ENCODE measurements at regions not wholly inside any gene's neighbourhood (a gene's known extent, or its start where the extent isn't known, plus 50 kb on each side); places are given as distances from the start of the nearest gene placed in this dataset.

- 0% methylated on average over 1 of the region's 1 CpG for WGBS (ENCODE audit: insufficient coverage, low coverage, missing lambda C conversion rate)
Observed at GRCh38 chr16:52680993-52681392, 134.1 kb upstream of the TOX3 start.

More at GRCh38 chr16:52680993-52681392, 134.1 kb upstream of the TOX3 start:
- Histone ChIP-seq H3K36me3 (ENCODE audit: control insufficient read depth, insufficient read depth, low read length) (no peaks in the 10 kb centered on the region), H3K9ac (ENCODE audit: insufficient read depth in 1 of 2, low read depth in 2 of 2, low read length in 2 of 2) (no peak overlapping the region), H3K4me3 (no peak overlapping the region), H3K27ac (ENCODE audit: extremely low read depth, low read depth, low read length) (no peak overlapping the region), H3K4me1 (replicated peaks in 1 of 2; ENCODE audit: control insufficient read depth in 2 of 2, insufficient read depth in 2 of 2, low read length in 2 of 2) (no peaks in the 10 kb centered on the region), H2AFZ (ENCODE audit: low read depth, low read length) (no peak overlapping the region), H3K9me3 (replicated peaks; ENCODE audit: control insufficient read depth, insufficient read depth, low read depth, low read length) (no peaks in the 10 kb centered on the region), H4K20me1 (replicated peaks; ENCODE audit: control insufficient read depth, insufficient read depth, low read length) (no peaks in the 10 kb centered on the region), H3K9me1 (ENCODE audit: control insufficient read depth, insufficient read depth, low read length) (no peaks in the 10 kb centered on the region), H3K79me2 (ENCODE audit: control insufficient read depth, insufficient read depth, low read length) (no peaks in the 10 kb centered on the region), H3K27me3 (ENCODE audit: control insufficient read depth in 2 of 2, insufficient read depth in 2 of 2, low read length in 2 of 2) (no peaks in the 10 kb centered on the region), H3K4me2 (ENCODE audit: insufficient read depth, low read length) (no peak overlapping the region)
- intact Hi-C loops (cut with micrococcal nuclease): no loop called here
- DNase-seq (ENCODE audit: extremely low read depth in 1 of 4, low spot score in 3 of 4) (no peak), FAIRE-seq (no peak), ATAC-seq (no peak)
- BruUV-seq (replicated peaks): no TSS peak
- POLR2A ChIA-PET: no interaction called here
- CTCF ChIA-PET (ENCODE audit: low intra/inter-chr PET ratio): no interaction called here
- in situ Hi-C loops (cut with MboI): no loop called here
- TF ChIP-seq ZNF551 (CRISPR knock-in tag; IDR thresholded peaks at IDR 0.05) (no peak), MCM5 (IDR thresholded peaks at IDR 0.05; ENCODE audit: low read depth) (no peak), PYGO2 (tag; IDR thresholded peaks at IDR 0.05) (no peak), ELF2 (CRISPR knock-in tag; IDR thresholded peaks at IDR 0.05) (no peak), JUN (IDR thresholded peaks at IDR 0.05; ENCODE audit: borderline replicate concordance, low read depth, low read length) (no peak), JUN (CRISPR knock-in tag; IDR thresholded peaks at IDR 0.05; ENCODE audit: borderline replicate concordance) (no peak), KLF6 (CRISPR knock-in tag; IDR thresholded peaks at IDR 0.05; ENCODE audit: borderline replicate concordance) (no peak), CSDE1 (IDR thresholded peaks at IDR 0.05) (no peak), JUND (IDR thresholded peaks at IDR 0.05; ENCODE audit: borderline replicate concordance, low read depth, low read length) (no peak), JUND (tag; IDR thresholded peaks at IDR 0.05; ENCODE audit: borderline replicate concordance, low read depth, low read length) (no peak)
- TF ChIP-seq, protein P1, sequence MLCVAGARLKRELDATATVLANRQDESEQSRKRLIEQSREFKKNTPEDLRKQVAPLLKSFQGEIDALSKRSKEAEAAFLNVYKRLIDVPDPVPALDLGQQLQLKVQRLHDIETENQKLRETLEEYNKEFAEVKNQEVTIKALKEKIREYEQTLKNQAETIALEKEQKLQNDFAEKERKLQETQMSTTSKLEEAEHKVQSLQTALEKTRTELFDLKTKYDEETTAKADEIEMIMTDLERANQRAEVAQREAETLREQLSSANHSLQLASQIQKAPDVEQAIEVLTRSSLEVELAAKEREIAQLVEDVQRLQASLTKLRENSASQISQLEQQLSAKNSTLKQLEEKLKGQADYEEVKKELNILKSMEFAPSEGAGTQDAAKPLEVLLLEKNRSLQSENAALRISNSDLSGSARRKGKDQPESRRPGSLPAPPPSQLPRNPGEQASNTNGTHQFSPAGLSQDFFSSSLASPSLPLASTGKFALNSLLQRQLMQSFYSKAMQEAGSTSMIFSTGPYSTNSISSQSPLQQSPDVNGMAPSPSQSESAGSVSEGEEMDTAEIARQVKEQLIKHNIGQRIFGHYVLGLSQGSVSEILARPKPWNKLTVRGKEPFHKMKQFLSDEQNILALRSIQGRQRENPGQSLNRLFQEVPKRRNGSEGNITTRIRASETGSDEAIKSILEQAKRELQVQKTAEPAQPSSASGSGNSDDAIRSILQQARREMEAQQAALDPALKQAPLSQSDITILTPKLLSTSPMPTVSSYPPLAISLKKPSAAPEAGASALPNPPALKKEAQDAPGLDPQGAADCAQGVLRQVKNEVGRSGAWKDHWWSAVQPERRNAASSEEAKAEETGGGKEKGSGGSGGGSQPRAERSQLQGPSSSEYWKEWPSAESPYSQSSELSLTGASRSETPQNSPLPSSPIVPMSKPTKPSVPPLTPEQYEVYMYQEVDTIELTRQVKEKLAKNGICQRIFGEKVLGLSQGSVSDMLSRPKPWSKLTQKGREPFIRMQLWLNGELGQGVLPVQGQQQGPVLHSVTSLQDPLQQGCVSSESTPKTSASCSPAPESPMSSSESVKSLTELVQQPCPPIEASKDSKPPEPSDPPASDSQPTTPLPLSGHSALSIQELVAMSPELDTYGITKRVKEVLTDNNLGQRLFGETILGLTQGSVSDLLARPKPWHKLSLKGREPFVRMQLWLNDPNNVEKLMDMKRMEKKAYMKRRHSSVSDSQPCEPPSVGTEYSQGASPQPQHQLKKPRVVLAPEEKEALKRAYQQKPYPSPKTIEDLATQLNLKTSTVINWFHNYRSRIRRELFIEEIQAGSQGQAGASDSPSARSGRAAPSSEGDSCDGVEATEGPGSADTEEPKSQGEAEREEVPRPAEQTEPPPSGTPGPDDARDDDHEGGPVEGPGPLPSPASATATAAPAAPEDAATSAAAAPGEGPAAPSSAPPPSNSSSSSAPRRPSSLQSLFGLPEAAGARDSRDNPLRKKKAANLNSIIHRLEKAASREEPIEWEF (CRISPR knock-in tag; IDR thresholded peaks at IDR 0.05): no peak
